ENCODE measurements at regions not wholly inside any gene's neighbourhood (a gene's known extent, or its start where the extent isn't known, plus 50 kb on each side); places are given as distances from the start of the nearest gene placed in this dataset.

DNA sequence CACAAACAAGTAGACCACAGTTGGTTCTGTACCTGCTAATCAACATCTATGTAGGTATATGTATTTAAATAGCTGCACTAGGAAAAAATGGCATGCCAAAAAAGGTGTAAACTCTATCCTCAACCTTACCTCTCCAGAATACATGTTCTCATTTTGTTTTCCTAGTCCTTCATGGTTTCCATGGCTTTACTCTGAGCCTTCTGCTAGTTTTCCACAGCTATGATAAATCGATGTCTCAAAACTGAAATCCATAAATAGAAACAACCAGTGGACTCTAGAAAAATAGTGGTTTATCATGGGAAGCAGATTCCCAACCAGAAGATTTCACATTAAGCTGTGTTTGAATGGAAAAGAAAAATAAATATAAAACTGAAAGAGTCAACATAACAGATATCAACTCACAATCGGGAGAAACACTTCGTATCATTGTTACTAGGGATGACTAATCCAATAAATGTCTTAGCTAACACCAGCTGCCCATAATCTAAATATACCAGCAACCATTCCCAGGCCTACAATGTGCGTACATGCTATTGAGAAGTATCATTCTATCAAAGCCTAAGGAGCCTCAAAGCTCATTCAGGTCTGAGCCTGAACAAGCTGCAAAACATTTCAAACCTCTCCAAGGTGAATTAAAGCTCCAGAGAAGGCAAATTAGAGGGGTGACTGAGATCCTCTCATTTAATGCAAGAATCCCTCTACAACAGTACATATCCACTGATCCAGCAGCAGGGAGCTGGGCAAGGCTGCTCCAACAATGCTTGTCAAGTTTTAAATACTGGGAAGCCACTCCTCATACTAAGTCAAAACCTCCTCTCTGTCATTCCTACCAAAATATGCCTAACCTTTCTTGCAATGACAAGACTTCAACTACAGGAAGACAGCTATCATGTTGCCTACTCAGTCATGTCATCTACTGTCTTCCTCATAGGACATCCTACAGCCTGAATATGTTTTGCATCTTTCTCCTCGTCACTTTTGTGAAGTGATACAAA, 90.2 kb downstream of the KCTD12 start:
- H3K4me3 ChIP-seq (ENCODE audit: low read length): no peak overlapping the region
- H3K27ac ChIP-seq (ENCODE audit: low read length): no peak overlapping the region
- H3K4me1 ChIP-seq (ENCODE audit: control insufficient read depth, insufficient read depth, low read length): no peaks in the 10 kb centered on the region
- H3K9me3 ChIP-seq (ENCODE audit: control insufficient read depth, low read length): no peaks in the 10 kb centered on the region
- H3K27me3 ChIP-seq (ENCODE audit: control insufficient read depth, insufficient read depth): no peaks in the 10 kb centered on the region
- no peak for DNase-seq
- 62% methylated on average over 5 of the region's 5 CpGs for WGBS
- no peak for ATAC-seq
- intact Hi-C loops (cut with DNase I): no loop called here

DNA sequence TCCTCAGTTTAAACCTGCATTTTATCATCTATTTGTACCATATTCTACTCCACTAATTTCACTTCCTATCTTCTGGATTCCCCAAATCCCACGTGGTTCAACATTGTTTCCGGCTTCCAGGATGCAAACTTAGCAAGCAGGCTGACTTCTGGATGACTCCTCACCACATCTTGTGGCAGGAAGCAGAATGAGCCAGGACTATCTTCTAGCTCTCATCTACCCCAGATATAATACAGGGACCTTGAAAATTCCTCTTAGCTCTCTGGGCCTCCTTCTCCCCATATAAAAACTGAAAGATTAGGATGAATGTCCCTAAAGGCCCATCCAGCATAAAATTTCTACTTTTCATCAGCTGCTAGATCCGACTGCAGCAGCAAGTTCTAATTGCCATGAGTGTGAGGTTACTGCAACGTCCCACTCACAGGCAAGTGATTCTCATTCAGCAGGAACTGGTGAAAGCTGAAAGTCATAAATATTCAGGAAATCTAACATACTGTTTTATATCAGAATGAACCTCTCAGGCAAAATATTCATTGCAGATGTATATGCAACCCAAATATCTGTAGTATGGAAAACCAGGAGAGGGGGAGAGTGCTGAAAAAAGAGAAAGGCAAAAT, 93.4 kb downstream of the KCTD12 start:
- intact Hi-C loops (cut with DNase I): no loop called here
- Histone ChIP-seq H3K9me3 (ENCODE audit: control insufficient read depth, low read length) (no peaks in the 10 kb centered on the region), H3K4me3 (ENCODE audit: low read length) (no peak overlapping the region), H3K27ac (ENCODE audit: low read length) (peak overlapping the region; percentile 37), H3K27me3 (ENCODE audit: control insufficient read depth, insufficient read depth) (no peaks in the 10 kb centered on the region), H3K4me1 (ENCODE audit: control insufficient read depth, insufficient read depth, low read length) (no peaks in the 10 kb centered on the region)
- peak in 2 of 3 donors; percentile 20 to 40 for DNase-seq
- WGBS: 24% methylated on average over 4 of the region's 4 CpGs
- ATAC-seq: peak; percentile 81 to 82

- peak in 1 of 3 donors; percentile 47 for DNase-seq
- intact Hi-C loops (cut with DNase I): no loop called here
- Histone ChIP-seq H3K27me3 (ENCODE audit: control insufficient read depth, insufficient read depth) (no peaks in the 10 kb centered on the region), H3K9me3 (ENCODE audit: control insufficient read depth, low read length) (no peaks in the 10 kb centered on the region), H3K27ac (ENCODE audit: low read length) (no peak overlapping the region), H3K4me1 (ENCODE audit: control insufficient read depth, insufficient read depth, low read length) (no peaks in the 10 kb centered on the region), H3K4me3 (ENCODE audit: low read length) (no peak overlapping the region)
- peak in 1 of 2 donors; percentile 54 for ATAC-seq
- WGBS: 64% methylated on average over 10 of the region's 10 CpGs
Measured at GRCh38 chr13:76790980-76791819, 95.0 kb downstream of the KCTD12 start.

GRCh38 chr13:76790526-76790925, 95.7 kb downstream of the KCTD12 start:
- WGBS: 36% methylated on average over 1 of the region's 1 CpG
- peak in 1 of 2 donors; percentile 23 for ATAC-seq
- H3K27ac ChIP-seq (ENCODE audit: low read length): no peak overlapping the region

DNA sequence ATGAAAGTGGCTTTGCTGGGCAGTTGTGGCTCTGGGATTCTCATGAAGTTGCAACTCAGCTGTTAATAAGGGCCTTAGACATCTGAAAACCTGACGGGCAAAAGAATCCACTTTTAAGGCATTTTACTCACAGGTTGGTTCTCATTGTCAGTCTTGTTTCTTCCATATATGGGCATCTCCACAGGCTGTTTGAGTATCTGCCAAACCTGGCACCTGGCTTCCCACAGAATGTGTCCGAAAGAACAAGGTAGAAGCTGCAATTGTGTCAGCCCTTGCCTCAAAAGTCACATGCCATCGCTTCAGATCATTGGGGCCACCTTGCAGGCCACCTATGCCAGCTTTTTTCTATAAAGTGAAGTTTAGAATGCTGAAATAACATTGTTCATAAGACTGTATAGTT, 102.4 kb downstream of the KCTD12 start:
- DNase-seq (no peak), ATAC-seq (no peak)
- intact Hi-C loops (cut with DNase I): no loop called here
- Histone ChIP-seq H3K9me3 (ENCODE audit: control insufficient read depth, low read length) (no peaks in the 10 kb centered on the region), H3K4me1 (ENCODE audit: control insufficient read depth, insufficient read depth, low read length) (no peaks in the 10 kb centered on the region), H3K4me3 (ENCODE audit: low read length) (no peak overlapping the region), H3K27me3 (ENCODE audit: control insufficient read depth, insufficient read depth) (no peaks in the 10 kb centered on the region), H3K27ac (ENCODE audit: low read length) (no peak overlapping the region)
- WGBS: 76% methylated on average over 3 of the region's 3 CpGs

More at GRCh38 chr13:76790526-76790925, 95.7 kb downstream of the KCTD12 start:
- intact Hi-C loops (cut with DNase I): no loop called here
- H3K9me3 ChIP-seq (ENCODE audit: control insufficient read depth, low read length): no peaks in the 10 kb centered on the region
- H3K4me3 ChIP-seq (ENCODE audit: low read length): no peak overlapping the region
- H3K27me3 ChIP-seq (ENCODE audit: control insufficient read depth, insufficient read depth): no peaks in the 10 kb centered on the region
- no peaks in the 10 kb centered on the region for H3K4me1 ChIP-seq (ENCODE audit: control insufficient read depth, insufficient read depth, low read length)
- no peak for DNase-seq

- H3K9me3 ChIP-seq (ENCODE audit: control insufficient read depth, low read length): no peaks in the 10 kb centered on the region
- no peak overlapping the region for H3K4me3 ChIP-seq (ENCODE audit: low read length)
- DNase-seq (no peak), ATAC-seq (no peak)
- H3K27ac ChIP-seq (ENCODE audit: low read length): no peak overlapping the region
- no peaks in the 10 kb centered on the region for H3K4me1 ChIP-seq (ENCODE audit: control insufficient read depth, insufficient read depth, low read length)
- intact Hi-C loops (cut with DNase I): no loop called here
- H3K27me3 ChIP-seq (ENCODE audit: control insufficient read depth, insufficient read depth): no peaks in the 10 kb centered on the region
Measured at GRCh38 chr13:76778853-76779252, 107.4 kb downstream of the KCTD12 start.

DNA sequence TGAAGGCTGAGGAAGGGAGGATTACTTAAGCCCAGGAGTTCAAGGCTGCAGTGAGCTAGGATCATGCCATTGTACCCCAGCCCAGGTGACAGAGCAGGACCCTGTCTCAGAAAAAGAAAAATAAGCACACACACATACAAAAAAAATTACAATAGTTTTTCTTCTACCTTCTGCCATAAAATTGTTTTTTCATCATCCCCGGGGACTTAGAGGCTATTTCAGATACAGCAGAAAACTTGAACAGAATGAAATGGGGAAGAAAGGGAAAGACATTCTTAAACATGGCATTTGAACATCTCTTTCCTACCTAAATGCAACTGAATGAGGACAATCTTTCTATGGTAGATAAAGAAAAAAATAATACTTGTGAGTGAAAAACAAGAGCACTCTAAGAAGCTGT, 109.1 kb downstream of the KCTD12 start:
- no peak for DNase-seq
- WGBS: 85% methylated on average over 1 of the region's 1 CpG
- intact Hi-C loops (cut with DNase I): no loop called here
- Histone ChIP-seq H3K4me3 (ENCODE audit: low read length) (no peak overlapping the region), H3K9me3 (ENCODE audit: control insufficient read depth, low read length) (no peaks in the 10 kb centered on the region), H3K27ac (ENCODE audit: low read length) (no peak overlapping the region), H3K4me1 (ENCODE audit: control insufficient read depth, insufficient read depth, low read length) (no peaks in the 10 kb centered on the region), H3K27me3 (ENCODE audit: control insufficient read depth, insufficient read depth) (no peaks in the 10 kb centered on the region)
- ATAC-seq: no peak

- ATAC-seq (peak; percentile 29 to 66), DNase-seq (no peak)
- intact Hi-C loops (cut with DNase I): no loop called here
Measured at GRCh38 chr13:76775088-76775740, 111.0 kb downstream of the KCTD12 start.

GRCh38 chr13:76773448-76774094, 112.6 kb downstream of the KCTD12 start:
- Histone ChIP-seq H3K27me3 (ENCODE audit: control insufficient read depth, insufficient read depth) (no peaks in the 10 kb centered on the region), H3K27ac (ENCODE audit: low read length) (no peak overlapping the region), H3K4me3 (ENCODE audit: low read length) (no peak overlapping the region), H3K9me3 (ENCODE audit: control insufficient read depth, low read length) (no peaks in the 10 kb centered on the region), H3K4me1 (ENCODE audit: control insufficient read depth, insufficient read depth, low read length) (no peaks in the 10 kb centered on the region)
- intact Hi-C loops (cut with DNase I): no loop called here
- no peak for ATAC-seq
- 75% methylated on average over 5 of the region's 5 CpGs for WGBS
- no peak for DNase-seq

More at GRCh38 chr13:76775088-76775740, 111.0 kb downstream of the KCTD12 start:
- Histone ChIP-seq H3K9me3 (ENCODE audit: control insufficient read depth, low read length) (no peaks in the 10 kb centered on the region), H3K4me1 (ENCODE audit: control insufficient read depth, insufficient read depth, low read length) (no peaks in the 10 kb centered on the region), H3K4me3 (ENCODE audit: low read length) (no peak overlapping the region), H3K27ac (ENCODE audit: low read length) (no peak overlapping the region), H3K27me3 (ENCODE audit: control insufficient read depth, insufficient read depth) (no peaks in the 10 kb centered on the region)
- WGBS: 39% methylated on average over 3 of the region's 3 CpGs

DNA sequence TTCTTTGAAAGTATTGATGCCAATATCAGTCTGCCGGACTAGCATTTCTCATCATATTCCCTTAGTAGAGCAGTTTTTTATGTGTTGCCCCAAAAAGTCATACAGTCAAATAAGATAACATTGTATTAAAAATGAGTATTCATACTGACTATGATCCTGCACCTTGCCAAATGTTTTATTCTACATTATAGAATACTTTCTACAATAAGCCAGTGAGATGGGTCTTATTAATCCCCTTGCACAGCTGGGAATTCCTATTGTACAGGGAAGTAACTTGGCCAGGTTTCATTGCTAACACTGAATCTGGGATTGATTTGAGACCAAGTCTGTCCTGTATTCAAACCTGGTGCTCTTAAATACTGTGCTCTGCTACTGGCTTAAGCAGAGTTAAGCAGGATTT, 114.0 kb downstream of the KCTD12 start:
- Histone ChIP-seq H3K9me3 (ENCODE audit: control insufficient read depth, low read length) (no peaks in the 10 kb centered on the region), H3K4me3 (ENCODE audit: low read length) (no peak overlapping the region), H3K4me1 (ENCODE audit: control insufficient read depth, insufficient read depth, low read length) (no peaks in the 10 kb centered on the region), H3K27ac (ENCODE audit: low read length) (no peak overlapping the region), H3K27me3 (ENCODE audit: control insufficient read depth, insufficient read depth) (no peaks in the 10 kb centered on the region)
- ATAC-seq (no peak), DNase-seq (no peak)
- intact Hi-C loops (cut with DNase I): no loop called here
- WGBS: 97% methylated on average over 1 of the region's 1 CpG
